Tibial artery (tissue), 4 donors: ENCODE measurements at regions not wholly inside any gene's neighbourhood (a gene's known extent, or its start where the extent isn't known, plus 50 kb on each side); places are given as distances from the start of the nearest gene placed in this dataset.

Experiments used
- DNase-seq, 2 donors: peaks; one replicate each; pipeline ENCODE4 v3.0.0-alpha.2; 2019
- H3K27ac ChIP-seq, 2 donors: fragments of 200-600 bp; sonication (generic) in 1 of 2; 1 replicate in 1 of 2; 2 replicates in 1 of 2; pipeline ENCODE4 v1.5.1; 2018 to 2019; ENCODE audit warnings: mild to moderate bottlenecking in 1 of 2
- H3K27me3 ChIP-seq, 2 donors: fragments of 200-600 bp; sonication (generic) in 1 of 2; one replicate each; pipeline versions ENCODE4 v1.5.1 to v1.6.0; 2016 to 2019
- H3K36me3 ChIP-seq, 3 donors: fragments of 200-600 bp; sonication (generic) in 2 of 3; one replicate each; pipeline ENCODE4 v1.5.1; 2016 to 2019; ENCODE audit warnings: mild to moderate bottlenecking in 2 of 3
- H3K4me1 ChIP-seq, 4 donors: fragments of 200-600 bp; sonication (generic) in 2 of 4; 1 replicate in 3 of 4; 2 replicates in 1 of 4; pipeline ENCODE4 v1.5.1; 2016 to 2019
- H3K4me3 ChIP-seq, 2 donors: fragments of 200-600 bp; sonication (generic) in 1 of 2; 1 replicate in 1 of 2; 2 replicates in 1 of 2; pipeline ENCODE4 v1.5.1; 2018 to 2019; ENCODE audit warnings: mild to moderate bottlenecking in 2 of 2
- H3K9me3 ChIP-seq, 3 donors: fragments of 200-600 bp; sonication (generic) in 1 of 3; one replicate each; pipeline ENCODE4 v1.5.1; 2016 to 2019
- intact Hi-C: fragments of 100-400 bp; cut with DNase I; formaldehyde crosslinking; loops from one replicate; pipeline ENCODE4 v1.15.0; 2023; ENCODE audit warnings: low total_unique reads
- TF ChIP-seq, protein P1 (sequence below), 2 experiments: fragments of 200-600 bp in 1 of 2; fragments of 450-650 bp in 1 of 2; IDR thresholded peaks; one replicate each; pipeline ENCODE4 v1.5.1; 2017 to 2019; ENCODE audit warnings: antibody characterized with exemption in 2 of 2, mild to moderate bottlenecking in 1 of 2, moderate library complexity in 1 of 2

DNA sequence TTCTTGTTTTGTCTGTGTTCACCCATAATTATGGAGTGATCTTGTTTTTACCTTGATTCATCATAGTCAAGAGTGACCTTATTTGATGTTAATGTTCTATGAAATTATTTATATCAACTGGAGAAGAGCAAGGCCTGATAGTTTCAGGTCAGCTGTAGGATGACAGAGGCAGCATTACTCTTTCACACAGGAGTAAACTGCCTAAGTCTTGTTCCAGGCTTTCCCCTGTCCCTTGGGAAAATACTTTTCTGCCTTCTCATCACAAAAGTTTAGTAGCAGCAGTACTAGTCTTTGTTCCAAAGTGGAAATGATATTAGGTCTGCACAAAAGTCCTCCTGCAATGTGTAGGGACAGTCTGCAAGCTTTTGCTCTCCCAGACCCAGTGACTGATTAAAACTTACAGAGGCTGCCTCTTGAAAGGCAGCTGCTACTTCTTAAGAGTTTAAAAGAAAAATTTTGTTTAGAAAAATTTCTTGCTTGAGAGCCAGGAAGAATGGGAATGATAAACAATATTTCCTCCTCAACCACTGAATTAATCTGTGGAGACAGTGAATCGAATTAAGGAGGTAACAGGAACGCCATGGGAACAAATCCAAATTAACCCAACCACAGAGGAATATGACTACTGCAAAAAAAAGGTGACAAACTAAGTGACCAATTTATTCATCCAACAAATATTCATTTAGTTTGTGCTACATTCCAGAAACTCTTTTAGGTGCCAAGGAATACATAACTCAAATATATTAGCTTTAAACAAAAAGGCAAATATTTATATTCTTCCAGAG lies 991.4 kb upstream of the PABPC4L start:
- no peaks in the 10 kb centered on the region for H3K36me3 ChIP-seq
- TF ChIP-seq, protein P1, sequence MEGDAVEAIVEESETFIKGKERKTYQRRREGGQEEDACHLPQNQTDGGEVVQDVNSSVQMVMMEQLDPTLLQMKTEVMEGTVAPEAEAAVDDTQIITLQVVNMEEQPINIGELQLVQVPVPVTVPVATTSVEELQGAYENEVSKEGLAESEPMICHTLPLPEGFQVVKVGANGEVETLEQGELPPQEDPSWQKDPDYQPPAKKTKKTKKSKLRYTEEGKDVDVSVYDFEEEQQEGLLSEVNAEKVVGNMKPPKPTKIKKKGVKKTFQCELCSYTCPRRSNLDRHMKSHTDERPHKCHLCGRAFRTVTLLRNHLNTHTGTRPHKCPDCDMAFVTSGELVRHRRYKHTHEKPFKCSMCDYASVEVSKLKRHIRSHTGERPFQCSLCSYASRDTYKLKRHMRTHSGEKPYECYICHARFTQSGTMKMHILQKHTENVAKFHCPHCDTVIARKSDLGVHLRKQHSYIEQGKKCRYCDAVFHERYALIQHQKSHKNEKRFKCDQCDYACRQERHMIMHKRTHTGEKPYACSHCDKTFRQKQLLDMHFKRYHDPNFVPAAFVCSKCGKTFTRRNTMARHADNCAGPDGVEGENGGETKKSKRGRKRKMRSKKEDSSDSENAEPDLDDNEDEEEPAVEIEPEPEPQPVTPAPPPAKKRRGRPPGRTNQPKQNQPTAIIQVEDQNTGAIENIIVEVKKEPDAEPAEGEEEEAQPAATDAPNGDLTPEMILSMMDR (IDR thresholded peaks at IDR 0.05) = no peak
- H3K4me3 ChIP-seq = no peak overlapping the region
- no peak overlapping the region for H3K27ac ChIP-seq
- no peak for DNase-seq
- intact Hi-C loops = no loop called here
- H3K27me3 ChIP-seq = no peaks in the 10 kb centered on the region
- H3K4me1 ChIP-seq = no peaks in the 10 kb centered on the region
- no peaks in the 10 kb centered on the region for H3K9me3 ChIP-seq

DNA sequence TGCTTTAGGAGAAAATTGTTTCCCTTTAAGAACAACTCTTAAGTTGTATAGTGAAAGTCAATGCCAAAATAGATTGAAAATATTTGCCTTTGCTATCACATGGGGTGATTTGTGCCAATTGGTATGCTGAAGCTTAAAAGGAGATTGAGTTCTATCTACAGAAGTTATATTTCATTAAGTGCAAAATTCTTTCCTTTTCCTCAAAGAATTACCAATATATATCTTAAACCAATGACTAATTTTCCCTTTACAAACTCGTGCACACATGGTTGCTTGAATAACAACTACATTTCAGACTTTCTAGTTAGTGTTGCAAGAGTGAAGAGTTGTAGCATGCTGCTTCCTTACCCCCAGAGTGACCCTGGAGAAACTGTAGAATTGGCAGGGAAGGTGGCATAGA lies 990.0 kb upstream of the PABPC4L start:
- H3K4me1 ChIP-seq = no peaks in the 10 kb centered on the region
- H3K4me3 ChIP-seq = no peak overlapping the region
- no peaks in the 10 kb centered on the region for H3K27me3 ChIP-seq
- H3K36me3 ChIP-seq = no peaks in the 10 kb centered on the region
- TF ChIP-seq, protein P1 (IDR thresholded peaks at IDR 0.05) = no peak
- H3K9me3 ChIP-seq = no peaks in the 10 kb centered on the region
- intact Hi-C loops = no loop called here
- H3K27ac ChIP-seq = no peak overlapping the region
- DNase-seq = no peak

DNA sequence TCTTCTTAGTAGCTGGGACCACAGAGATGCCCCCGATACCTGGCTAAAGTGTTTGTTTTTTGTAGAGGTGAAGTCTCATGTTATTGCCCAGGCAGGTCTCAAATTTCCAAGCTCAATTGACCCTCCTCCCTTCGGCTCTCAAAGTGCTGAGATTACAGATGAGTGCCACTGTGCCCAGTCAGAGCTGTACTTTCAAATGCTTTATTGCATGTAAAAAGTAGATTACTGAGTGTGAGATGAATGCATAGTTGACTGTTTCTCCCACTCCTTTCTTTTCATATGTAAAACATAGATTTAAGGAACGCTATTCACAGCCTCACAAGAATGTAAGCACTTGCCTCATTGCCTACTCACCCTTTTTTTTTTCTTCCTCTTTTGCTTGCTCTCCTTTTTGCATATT lies 984.4 kb upstream of the PABPC4L start:
- no peaks in the 10 kb centered on the region for H3K36me3 ChIP-seq
- intact Hi-C loops = no loop called here
- H3K27me3 ChIP-seq = no peaks in the 10 kb centered on the region
- no peak overlapping the region for H3K27ac ChIP-seq
- H3K4me1 ChIP-seq = no peaks in the 10 kb centered on the region
- no peak for DNase-seq
- H3K9me3 ChIP-seq = no peaks in the 10 kb centered on the region
- no peak overlapping the region for H3K4me3 ChIP-seq
- TF ChIP-seq, protein P1 (IDR thresholded peaks at IDR 0.05) = no peak

GRCh38 chr4:135185256-135185655 lies 983.7 kb upstream of the PABPC4L start:
- Histone ChIP-seq H3K27ac (no peak overlapping the region), H3K4me1 (no peaks in the 10 kb centered on the region), H3K4me3 (no peak overlapping the region), H3K27me3 (no peaks in the 10 kb centered on the region), H3K9me3 (no peaks in the 10 kb centered on the region), H3K36me3 (no peaks in the 10 kb centered on the region)
- intact Hi-C loops = no loop called here
- TF ChIP-seq, protein P1 (IDR thresholded peaks at IDR 0.05) = no peak
- DNase-seq = no peak

DNA sequence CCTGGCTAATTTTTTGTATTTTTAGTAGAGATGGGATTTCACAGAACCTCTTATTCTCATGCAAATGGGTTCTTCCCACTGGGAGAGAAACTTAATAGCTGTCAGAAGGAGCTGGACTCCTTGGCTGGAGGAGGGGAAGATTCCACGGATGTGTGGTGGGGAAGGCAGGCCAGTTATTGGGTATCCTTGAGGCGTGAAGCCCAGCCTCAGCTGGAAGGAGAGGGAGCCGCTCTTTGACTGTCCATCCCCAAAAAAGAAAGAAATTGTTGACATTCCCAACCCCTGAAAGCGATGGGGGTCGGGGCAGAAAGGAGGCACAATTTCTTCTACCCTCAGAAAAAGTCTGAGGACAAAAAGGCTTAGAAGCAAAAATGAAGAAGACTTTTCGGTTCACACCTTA lies 983.1 kb upstream of the PABPC4L start:
- Histone ChIP-seq H3K4me3 (no peak overlapping the region), H3K9me3 (no peaks in the 10 kb centered on the region), H3K27ac (no peak overlapping the region), H3K27me3 (no peaks in the 10 kb centered on the region), H3K36me3 (no peaks in the 10 kb centered on the region), H3K4me1 (no peaks in the 10 kb centered on the region)
- DNase-seq = no peak
- intact Hi-C loops = no loop called here
- TF ChIP-seq, protein P1 (IDR thresholded peaks at IDR 0.05) = no peak
